SU-DHL-6 (cell line): ENCODE measurements at regions not wholly inside any gene's neighbourhood (a gene's known extent, or its start where the extent isn't known, plus 50 kb on each side); places are given as distances from the start of the nearest gene placed in this dataset.
"Not testable (repeated sequence)": the region's sequence is repeated elsewhere in the genome, so short reads cannot be mapped to it uniquely, and the experiment has no call there.

ENCODE experiments used
- H2AFZ ChIP-seq: fragments of 200-600 bp; sonication (generic); 2 replicates; pipeline ENCODE4 v1.6.1; 2014; ENCODE audit warnings: low read depth, mild to moderate bottlenecking, moderate library complexity, mixed read lengths, antibody characterized with exemption, low read length; ENCODE audit not compliant: severe bottlenecking
- H3F3A ChIP-seq: fragments of 200-600 bp; shearing (Covaris generic); 2 replicates; pipeline ENCODE4 v1.6.0; 2016; ENCODE audit warnings: antibody characterized with exemption, mild to moderate bottlenecking; ENCODE audit not compliant: insufficient read depth
- H3K27ac ChIP-seq: fragments of 200-600 bp; sonication (generic); 2 replicates; pipeline ENCODE4 v1.5.1; 2016; ENCODE audit warnings: low read depth, mild to moderate bottlenecking, low read length, moderate library complexity, mixed read lengths
- H3K27me3 ChIP-seq: fragments of 200-600 bp; sonication (generic), shearing (Covaris generic); 2 replicates; pipeline ENCODE4 v1.6.0; 2014; ENCODE audit warnings: mild to moderate bottlenecking, low read length
- H3K36me3 ChIP-seq: fragments of 200-600 bp; sonication (generic); 2 replicates; pipeline ENCODE4 v1.6.1; 2014; ENCODE audit warnings: mild to moderate bottlenecking, low read length, mixed read lengths
- H3K4me2 ChIP-seq: fragments of 300-600, 200-600 bp; shearing (Covaris generic), sonication (generic); 2 replicates; pipeline ENCODE4 v1.6.0; 2014; ENCODE audit warnings: low read length, low read depth, mild to moderate bottlenecking; ENCODE audit not compliant: poor library complexity, severe bottlenecking
- H3K4me3 ChIP-seq: fragments of 200-600 bp; sonication (generic); 2 replicates; pipeline ENCODE4 v1.5.1; 2014; ENCODE audit warnings: antibody characterized with exemption, low read length, mild to moderate bottlenecking, mixed read lengths; ENCODE audit not compliant: insufficient read depth, poor library complexity, severe bottlenecking
- H3K79me2 ChIP-seq: fragments of 200-600 bp; sonication (generic); 2 replicates; pipeline ENCODE4 v1.6.1; 2014; ENCODE audit warnings: mild to moderate bottlenecking, low read length, moderate library complexity; ENCODE audit not compliant: insufficient read depth
- H3K9ac ChIP-seq: fragments of 200-600 bp; sonication (generic); 2 replicates; pipeline ENCODE4 v1.7.0; 2014; ENCODE audit warnings: mild to moderate bottlenecking, low read length
- H3K9me2 ChIP-seq: fragments of 200-600 bp; sonication (generic); replicated peaks from 2 replicates; pipeline ENCODE4 v1.6.1; 2014; ENCODE audit warnings: low read length; ENCODE audit not compliant: insufficient read depth
- H3K9me3 ChIP-seq: fragments of 200-600 bp; sonication (generic); 2 replicates; pipeline ENCODE4 v1.6.1; 2014; ENCODE audit warnings: low read length, mixed read lengths; ENCODE audit not compliant: insufficient read depth
- H4K20me1 ChIP-seq: fragments of 200-600 bp; sonication (generic); 2 replicates; pipeline ENCODE4 v1.6.1; 2014; ENCODE audit warnings: low read depth, mild to moderate bottlenecking, antibody characterized with exemption, low read length, moderate library complexity, mixed read lengths
- EZH2phosphoT487 ChIP-seq: fragments of 200-600 bp; sonication (generic), shearing (Covaris generic); conservative IDR thresholded peaks from 2 replicates; pipeline ENCODE4 v1.6.1; 2018; ENCODE audit warnings: mild to moderate bottlenecking, antibody characterized with exemption, low read length, moderate library complexity, mixed read lengths
- TF ChIP-seq, protein P1 (sequence below): fragments of 200-600 bp; sonication (generic); IDR thresholded peaks from one replicate; pipeline ENCODE4 v1.5.1; 2017; ENCODE audit warnings: antibody characterized with exemption, mild to moderate bottlenecking, low read length, moderate library complexity; ENCODE audit not compliant: insufficient read depth, poor library complexity, severe bottlenecking

DNA sequence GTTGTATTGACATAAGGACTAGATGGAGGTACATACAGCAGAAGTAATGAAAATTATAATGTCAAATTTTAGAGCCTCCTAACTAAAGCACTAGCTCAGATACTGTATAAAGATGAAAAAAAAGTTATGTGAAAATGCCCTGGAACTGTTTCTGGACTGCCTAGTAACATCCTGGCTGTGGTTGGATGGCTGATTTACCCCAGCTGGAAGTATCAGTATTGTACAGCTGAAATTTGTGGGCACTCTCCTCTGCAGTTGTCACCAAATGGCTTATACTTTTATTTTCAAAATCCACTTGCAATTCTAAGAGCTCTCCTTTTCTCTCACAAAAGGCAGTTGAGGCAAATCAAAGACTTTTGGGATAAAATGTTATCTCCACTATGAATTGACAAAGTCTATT, 239.2 kb downstream of the RPIA start:
- H3K27ac ChIP-seq: no peak overlapping the region
- H3K36me3 ChIP-seq: no peaks in the 10 kb centered on the region
- H3K9me2 ChIP-seq: no peaks in the 10 kb centered on the region
- H3K4me2 ChIP-seq: no peak overlapping the region
- H3K4me3 ChIP-seq: no peak overlapping the region
- TF ChIP-seq, protein P1, sequence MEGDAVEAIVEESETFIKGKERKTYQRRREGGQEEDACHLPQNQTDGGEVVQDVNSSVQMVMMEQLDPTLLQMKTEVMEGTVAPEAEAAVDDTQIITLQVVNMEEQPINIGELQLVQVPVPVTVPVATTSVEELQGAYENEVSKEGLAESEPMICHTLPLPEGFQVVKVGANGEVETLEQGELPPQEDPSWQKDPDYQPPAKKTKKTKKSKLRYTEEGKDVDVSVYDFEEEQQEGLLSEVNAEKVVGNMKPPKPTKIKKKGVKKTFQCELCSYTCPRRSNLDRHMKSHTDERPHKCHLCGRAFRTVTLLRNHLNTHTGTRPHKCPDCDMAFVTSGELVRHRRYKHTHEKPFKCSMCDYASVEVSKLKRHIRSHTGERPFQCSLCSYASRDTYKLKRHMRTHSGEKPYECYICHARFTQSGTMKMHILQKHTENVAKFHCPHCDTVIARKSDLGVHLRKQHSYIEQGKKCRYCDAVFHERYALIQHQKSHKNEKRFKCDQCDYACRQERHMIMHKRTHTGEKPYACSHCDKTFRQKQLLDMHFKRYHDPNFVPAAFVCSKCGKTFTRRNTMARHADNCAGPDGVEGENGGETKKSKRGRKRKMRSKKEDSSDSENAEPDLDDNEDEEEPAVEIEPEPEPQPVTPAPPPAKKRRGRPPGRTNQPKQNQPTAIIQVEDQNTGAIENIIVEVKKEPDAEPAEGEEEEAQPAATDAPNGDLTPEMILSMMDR: no peak
- TF ChIP-seq EZH2phosphoT487: no peak
- H3K9me3 ChIP-seq: no peaks in the 10 kb centered on the region
- H3K79me2 ChIP-seq: no peaks in the 10 kb centered on the region
- no peak overlapping the region for H2AFZ ChIP-seq
- H3K27me3 ChIP-seq: no peaks in the 10 kb centered on the region
- H4K20me1 ChIP-seq: no peaks in the 10 kb centered on the region
- no peaks in the 10 kb centered on the region for H3F3A ChIP-seq
- H3K9ac ChIP-seq: no peak overlapping the region

DNA sequence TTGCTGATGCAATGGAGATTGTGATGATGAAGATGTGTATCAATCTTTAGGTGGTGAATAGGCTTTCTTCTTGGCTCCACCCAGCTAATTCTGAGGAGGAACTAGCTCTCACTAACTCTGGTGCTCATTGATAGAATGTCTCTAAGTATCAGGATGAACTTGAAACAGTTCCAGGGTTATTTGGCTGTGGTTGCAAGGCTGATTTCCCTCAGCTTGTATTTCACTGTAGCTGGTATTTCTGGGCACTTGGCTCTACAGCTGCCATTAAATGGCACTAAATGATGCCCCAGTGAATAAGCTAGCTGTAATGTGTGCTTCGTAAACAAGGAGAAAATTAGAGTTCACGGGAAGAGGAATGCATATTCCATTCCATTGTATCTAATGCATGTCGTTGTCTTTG, 241.2 kb downstream of the RPIA start:
- Histone ChIP-seq H3K4me3 (no peak overlapping the region), H3K9me2 (no peaks in the 10 kb centered on the region), H3K79me2 (no peaks in the 10 kb centered on the region), H3K4me2 (no peak overlapping the region), H3K27ac (no peak overlapping the region), H3K9ac (no peak overlapping the region), H3K36me3 (no peaks in the 10 kb centered on the region), H3K27me3 (no peaks in the 10 kb centered on the region), H4K20me1 (no peaks in the 10 kb centered on the region), H3F3A (no peaks in the 10 kb centered on the region), H3K9me3 (no peaks in the 10 kb centered on the region), H2AFZ (no peak overlapping the region)
- no peak for TF ChIP-seq EZH2phosphoT487
- TF ChIP-seq, protein P1: no peak

DNA sequence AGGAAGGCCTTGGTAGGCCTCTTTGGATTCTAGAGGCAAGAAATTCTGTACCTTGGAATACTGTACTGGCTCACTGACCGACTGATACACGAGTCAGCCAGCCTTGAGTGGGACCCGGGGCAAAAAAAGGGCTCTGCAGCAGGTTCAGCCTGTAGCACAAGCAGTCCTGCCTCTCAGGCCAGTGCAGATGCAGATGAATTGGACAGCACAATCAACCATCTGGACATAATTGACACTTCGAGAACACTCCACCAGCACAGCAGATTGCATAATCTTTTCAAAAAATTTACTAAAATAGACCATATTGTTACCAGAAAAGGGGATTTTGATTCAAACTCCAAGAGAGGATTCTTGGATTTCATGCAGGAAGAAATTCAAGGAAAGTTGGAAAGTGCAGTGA, 241.6 kb downstream of the RPIA start:
- Histone ChIP-seq H3K9ac (no peak overlapping the region), H3F3A (no peaks in the 10 kb centered on the region), H3K27ac (no peak overlapping the region), H3K27me3 (no peaks in the 10 kb centered on the region), H3K4me3 (no peak overlapping the region), H3K9me2 (no peaks in the 10 kb centered on the region), H3K4me2 (no peak overlapping the region), H3K79me2 (no peaks in the 10 kb centered on the region), H2AFZ (no peak overlapping the region), H4K20me1 (no peaks in the 10 kb centered on the region), H3K9me3 (no peaks in the 10 kb centered on the region), H3K36me3 (no peaks in the 10 kb centered on the region)
- TF ChIP-seq, protein P1: no peak
- no peak for TF ChIP-seq EZH2phosphoT487

DNA sequence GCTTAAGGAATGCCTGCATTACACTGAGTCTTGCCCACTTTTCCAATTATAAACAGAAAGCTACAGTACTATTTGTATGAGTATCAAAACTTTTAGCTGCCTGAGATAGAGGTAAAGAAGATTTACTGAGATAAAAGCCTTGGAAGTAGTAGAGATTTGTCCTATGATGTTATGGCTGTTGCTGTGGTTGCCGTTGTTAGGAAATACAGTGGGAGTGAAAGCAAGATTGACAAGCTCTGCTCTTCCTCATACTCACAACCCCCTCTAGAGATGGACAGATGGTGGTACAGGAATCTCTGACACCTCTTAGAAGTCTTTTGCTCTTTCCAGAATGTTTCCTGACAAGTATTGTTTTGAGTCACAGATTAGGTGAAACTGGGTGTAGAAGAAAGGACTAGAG, 242.5 kb downstream of the RPIA start:
- Histone ChIP-seq H2AFZ (no peak overlapping the region), H3K27ac (no peak overlapping the region), H3K4me2 (no peak overlapping the region), H3K79me2 (no peaks in the 10 kb centered on the region), H3K9ac (no peak overlapping the region), H3F3A (no peaks in the 10 kb centered on the region), H3K4me3 (no peak overlapping the region), H3K9me3 (no peaks in the 10 kb centered on the region), H4K20me1 (no peaks in the 10 kb centered on the region), H3K36me3 (no peaks in the 10 kb centered on the region), H3K9me2 (no peaks in the 10 kb centered on the region), H3K27me3 (no peaks in the 10 kb centered on the region)
- TF ChIP-seq, protein P1: no peak
- TF ChIP-seq EZH2phosphoT487: no peak

DNA sequence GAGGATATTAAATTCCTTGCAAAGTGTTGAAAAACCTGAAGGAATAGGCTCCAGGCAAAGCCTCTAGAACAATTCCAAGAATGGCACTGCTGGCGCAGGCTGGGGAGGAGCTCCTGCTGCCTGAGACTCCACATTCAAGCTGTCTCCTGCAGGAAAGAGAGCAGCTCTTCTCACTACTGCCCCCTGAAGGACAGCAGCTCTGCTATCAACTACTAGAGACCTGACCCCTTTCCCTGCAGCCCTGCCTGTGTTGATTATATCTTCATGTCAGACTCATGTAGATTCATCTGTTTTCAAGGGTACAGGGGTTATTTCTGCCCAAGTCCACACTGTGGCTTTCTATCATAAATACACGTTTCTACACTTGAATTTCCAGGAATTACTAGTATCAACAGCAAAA, 249.7 kb downstream of the RPIA start:
- not testable (repeated sequence) for H2AFZ ChIP-seq, H3K27me3 ChIP-seq, H3K4me3 ChIP-seq, H4K20me1 ChIP-seq, H3K9ac ChIP-seq, H3K36me3 ChIP-seq, H3K27ac ChIP-seq, H3K9me3 ChIP-seq, H3K9me2 ChIP-seq, H3K4me2 ChIP-seq, H3F3A ChIP-seq, H3K79me2 ChIP-seq
